ENCODE measurements at regions not wholly inside any gene's neighbourhood (a gene's known extent, or its start where the extent isn't known, plus 50 kb on each side); places are given as distances from the start of the nearest gene placed in this dataset.

DNA sequence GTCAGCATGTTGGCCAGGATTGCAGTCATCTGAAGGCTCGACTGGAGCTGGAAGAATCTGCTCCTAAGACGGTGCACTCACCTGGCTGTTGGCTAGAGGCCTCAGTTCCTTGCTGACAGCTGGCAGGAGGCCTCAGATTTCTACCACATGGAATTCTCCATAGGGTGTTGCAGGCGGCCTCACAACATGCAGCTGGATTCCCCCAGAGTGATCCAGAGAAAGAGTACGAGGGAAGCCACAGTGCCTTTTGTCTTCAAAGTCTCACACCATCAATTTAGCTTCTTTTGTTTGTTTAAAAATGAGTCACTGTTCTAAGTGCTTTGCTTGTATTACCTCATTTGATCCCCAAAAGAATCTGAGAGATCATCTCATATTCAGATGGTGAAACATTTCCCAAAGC is 65.5 kb upstream of the FYN start:
- Mint-ChIP-seq H3K27ac (no peak overlapping the region), H3K4me1 (no peaks in the 10 kb centered on the region), H3K36me3 (ENCODE audit: low read depth) (no peaks in the 10 kb centered on the region), H3K4me3 (no peak overlapping the region), H3K9me3 (peaks cover 3% of the 10 kb centered on the region), H3K27me3 (peaks cover 16% of the 10 kb centered on the region)
- DNase-seq (no peak), ATAC-seq (ENCODE audit: low read depth) (no peak)
- TF ChIP-seq, protein P1, sequence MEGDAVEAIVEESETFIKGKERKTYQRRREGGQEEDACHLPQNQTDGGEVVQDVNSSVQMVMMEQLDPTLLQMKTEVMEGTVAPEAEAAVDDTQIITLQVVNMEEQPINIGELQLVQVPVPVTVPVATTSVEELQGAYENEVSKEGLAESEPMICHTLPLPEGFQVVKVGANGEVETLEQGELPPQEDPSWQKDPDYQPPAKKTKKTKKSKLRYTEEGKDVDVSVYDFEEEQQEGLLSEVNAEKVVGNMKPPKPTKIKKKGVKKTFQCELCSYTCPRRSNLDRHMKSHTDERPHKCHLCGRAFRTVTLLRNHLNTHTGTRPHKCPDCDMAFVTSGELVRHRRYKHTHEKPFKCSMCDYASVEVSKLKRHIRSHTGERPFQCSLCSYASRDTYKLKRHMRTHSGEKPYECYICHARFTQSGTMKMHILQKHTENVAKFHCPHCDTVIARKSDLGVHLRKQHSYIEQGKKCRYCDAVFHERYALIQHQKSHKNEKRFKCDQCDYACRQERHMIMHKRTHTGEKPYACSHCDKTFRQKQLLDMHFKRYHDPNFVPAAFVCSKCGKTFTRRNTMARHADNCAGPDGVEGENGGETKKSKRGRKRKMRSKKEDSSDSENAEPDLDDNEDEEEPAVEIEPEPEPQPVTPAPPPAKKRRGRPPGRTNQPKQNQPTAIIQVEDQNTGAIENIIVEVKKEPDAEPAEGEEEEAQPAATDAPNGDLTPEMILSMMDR (IDR thresholded peaks at IDR 0.05), result no peak
- intact Hi-C loops (cut with micrococcal nuclease), result no loop called here
- CTCF ChIA-PET, result no interaction called here
- POLR2A ChIA-PET, result no interaction called here

DNA sequence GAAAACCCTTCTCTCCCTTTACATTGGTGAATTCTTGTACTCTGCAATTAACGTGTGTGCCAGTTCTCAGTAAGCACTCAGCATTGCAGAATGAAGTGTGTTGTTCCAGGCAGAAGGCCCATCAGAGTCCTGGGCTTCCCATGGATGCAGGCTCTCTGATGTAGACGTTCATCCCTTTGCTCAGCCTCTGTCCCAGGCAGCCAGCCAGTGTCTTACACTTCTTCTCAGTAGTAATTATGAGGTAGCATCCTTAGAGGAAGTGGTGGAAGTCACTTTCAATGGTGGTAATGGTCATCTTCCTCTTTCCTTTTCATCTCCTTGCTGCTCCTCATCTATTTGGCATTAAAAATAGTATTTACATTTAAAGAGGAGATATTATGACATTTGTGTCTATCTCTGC is 66.7 kb upstream of the FYN start:
- POLR2A ChIA-PET, result no interaction called here
- Mint-ChIP-seq H3K27ac (no peak overlapping the region), H3K36me3 (ENCODE audit: low read depth) (no peaks in the 10 kb centered on the region), H3K4me3 (no peak overlapping the region), H3K9me3 (peaks cover 3% of the 10 kb centered on the region), H3K27me3 (peaks cover 18% of the 10 kb centered on the region), H3K4me1 (no peaks in the 10 kb centered on the region)
- TF ChIP-seq, protein P1 (IDR thresholded peaks at IDR 0.05), result no peak
- ATAC-seq (ENCODE audit: low read depth) (no peak), DNase-seq (no peak)
- CTCF ChIA-PET, result no interaction called here
- intact Hi-C loops (cut with micrococcal nuclease), result no loop called here

DNA sequence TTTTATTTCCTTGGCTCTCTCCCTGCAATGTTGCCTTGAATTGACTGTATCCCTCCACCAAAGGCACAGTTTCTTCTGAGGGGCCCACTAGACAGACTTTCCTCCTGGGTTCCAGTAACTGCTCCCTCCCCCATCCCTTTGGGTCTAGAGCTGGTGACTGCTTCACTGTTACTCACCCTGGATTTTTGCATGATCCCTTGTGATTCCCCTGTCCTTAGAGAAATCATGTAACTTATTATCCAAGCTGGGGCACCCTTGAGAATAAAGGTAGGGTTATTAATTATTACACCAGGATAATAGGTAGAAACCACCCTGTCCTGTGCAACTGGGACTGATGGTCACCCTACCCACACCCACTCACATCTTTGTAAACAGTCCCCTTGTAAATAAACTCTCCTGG is 67.5 kb upstream of the FYN start:
- CTCF ChIA-PET, result no interaction called here
- no peak overlapping the region for H3K4me3 Mint-ChIP-seq
- no peak overlapping the region for H3K27ac Mint-ChIP-seq
- intact Hi-C loops (cut with micrococcal nuclease), result no loop called here
- POLR2A ChIA-PET, result no interaction called here
- TF ChIP-seq, protein P1 (IDR thresholded peaks at IDR 0.05), result no peak
- no peak for DNase-seq
- ATAC-seq (ENCODE audit: low read depth), result no peak
- no peaks in the 10 kb centered on the region for H3K4me1 Mint-ChIP-seq
- no peaks in the 10 kb centered on the region for H3K36me3 Mint-ChIP-seq (ENCODE audit: low read depth)
- peaks cover 18% of the 10 kb centered on the region for H3K27me3 Mint-ChIP-seq
- peaks cover 3% of the 10 kb centered on the region for H3K9me3 Mint-ChIP-seq

DNA sequence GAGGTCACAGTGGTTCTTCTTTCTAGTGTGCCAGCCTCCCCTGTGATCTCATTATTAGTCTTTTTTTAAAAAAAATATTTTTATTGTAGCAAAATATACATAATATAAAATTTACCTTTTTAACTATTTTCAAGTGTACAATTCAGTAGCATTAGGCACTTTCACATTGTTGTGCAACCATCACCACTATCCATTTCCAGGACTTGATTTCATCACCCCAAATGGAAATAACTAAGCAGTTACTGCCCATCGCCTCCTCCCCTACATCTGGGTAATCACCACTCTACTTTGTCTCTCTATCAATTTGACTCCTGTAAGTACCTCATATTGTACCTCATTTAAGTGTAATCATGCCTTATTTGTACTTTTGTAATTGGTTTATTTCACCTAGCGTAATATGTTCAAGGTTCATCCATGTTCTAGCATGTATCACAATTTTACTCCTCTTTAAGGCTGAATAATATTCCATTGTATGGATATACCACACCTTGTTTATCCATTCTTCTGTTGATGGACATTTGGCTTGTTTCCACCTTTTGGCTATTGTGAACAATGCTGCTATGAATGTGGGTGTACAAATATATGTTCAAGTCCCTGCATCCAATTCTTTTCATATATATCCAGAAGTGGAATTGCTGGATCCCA is 68.6 kb upstream of the FYN start:
- ChIA-PET POLR2A (no interaction called here), CTCF (no interaction called here)
- Mint-ChIP-seq H3K27me3 (peaks cover 10% of the 10 kb centered on the region), H3K36me3 (ENCODE audit: low read depth) (no peaks in the 10 kb centered on the region), H3K27ac (no peak overlapping the region), H3K4me1 (no peaks in the 10 kb centered on the region), H3K9me3 (peaks cover 3% of the 10 kb centered on the region), H3K4me3 (no peak overlapping the region)
- ATAC-seq (ENCODE audit: low read depth) (no peak), DNase-seq (no peak)
- intact Hi-C loops (cut with micrococcal nuclease), result no loop called here
- TF ChIP-seq, protein P1 (IDR thresholded peaks at IDR 0.05), result no peak

DNA sequence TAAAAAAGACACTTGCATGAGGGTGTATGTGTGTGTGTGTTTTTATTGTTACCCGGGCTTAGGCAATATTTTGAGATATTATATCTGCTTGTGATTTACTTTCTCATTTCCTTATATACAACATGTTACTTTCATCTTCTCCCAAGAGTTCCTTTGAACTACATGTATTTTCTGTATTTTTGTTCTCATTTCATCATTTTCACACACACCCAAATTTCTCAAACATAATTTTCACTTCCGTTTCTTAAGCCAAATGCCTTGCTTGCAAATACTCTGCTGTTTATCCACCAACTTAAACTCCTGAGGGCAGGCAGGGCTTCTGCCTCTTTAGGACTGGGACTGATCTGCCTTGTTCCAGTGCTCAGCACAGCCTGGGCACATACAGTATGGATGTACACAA is 69.3 kb upstream of the FYN start:
- POLR2A ChIA-PET, result no interaction called here
- Mint-ChIP-seq H3K27me3 (peaks cover 10% of the 10 kb centered on the region), H3K4me1 (no peaks in the 10 kb centered on the region), H3K27ac (no peak overlapping the region), H3K36me3 (ENCODE audit: low read depth) (no peaks in the 10 kb centered on the region), H3K9me3 (peaks cover 3% of the 10 kb centered on the region), H3K4me3 (no peak overlapping the region)
- DNase-seq (no peak), ATAC-seq (ENCODE audit: low read depth) (no peak)
- intact Hi-C loops (cut with micrococcal nuclease), result no loop called here
- TF ChIP-seq, protein P1 (IDR thresholded peaks at IDR 0.05), result no peak
- CTCF ChIA-PET, result no interaction called here

Data from activated B cell treated with CpG ODN at 0.5 μM for 24 hours (primary cell).